Bronchial epithelial cell (primary cell): ENCODE measurements at regions not wholly inside any gene's neighbourhood (a gene's known extent, or its start where the extent isn't known, plus 50 kb on each side); places are given as distances from the start of the nearest gene placed in this dataset.
A peak's percentile ranks its signal among the peaks of the same experiment; 100 is the strongest.
"Not testable (repeated sequence)": the region's sequence is repeated elsewhere in the genome, so short reads cannot be mapped to it uniquely, and the experiment has no call there.

Experiments used
- DNase-seq: peaks from one replicate; pipeline ENCODE4 v3.0.0-alpha.2; 2010; ENCODE audit warnings: low read depth
- FAIRE-seq: peaks from 2 replicates; lab custom pipeline; 2011; peaks lifted over from hg19 to GRCh38; lab: Jason Lieb, UNC
- H3K27me3 ChIP-seq: 2 replicates; pipeline ENCODE4 v1.5.1; 2011; ENCODE audit warnings: low read length; ENCODE audit not compliant: control insufficient read depth, insufficient read depth
- H3K36me3 ChIP-seq: 2 replicates; pipeline ENCODE4 v1.5.1; 2011; ENCODE audit warnings: low read length; ENCODE audit not compliant: control insufficient read depth, insufficient read depth
- H3K4me3 ChIP-seq: 2 replicates; pipeline ENCODE4 v1.5.1; 2011; ENCODE audit warnings: mild to moderate bottlenecking, low read depth, low read length, control low read depth
- CTCF ChIP-seq: IDR thresholded peaks from 2 replicates; pipeline ENCODE4 v1.5.1; 2011; ENCODE audit warnings: mild to moderate bottlenecking, moderate library complexity, low read length, control low read depth, inconsistent platforms; ENCODE audit not compliant: insufficient read depth, severe bottlenecking

- TF ChIP-seq CTCF, result no peak
- no peak for FAIRE-seq
Measured at GRCh38 chr6:164982389-164982788, 327.0 kb downstream of the C6orf118 start.

GRCh38 chr6:164967102-164967501, 342.3 kb downstream of the C6orf118 start:
- FAIRE-seq, result no peak

More at GRCh38 chr6:164982389-164982788, 327.0 kb downstream of the C6orf118 start:
- Histone ChIP-seq H3K27me3 (no peaks in the 10 kb centered on the region), H3K36me3 (no peaks in the 10 kb centered on the region), H3K4me3 (no peak overlapping the region)
- DNase-seq, result peak; percentile 5

GRCh38 chr6:164962805-164963204, 346.6 kb downstream of the C6orf118 start:
- no peaks in the 10 kb centered on the region for H3K27me3 ChIP-seq
- FAIRE-seq (no peak), DNase-seq (no peak)
- no peak for TF ChIP-seq CTCF
- H3K4me3 ChIP-seq, result no peak overlapping the region
- no peaks in the 10 kb centered on the region for H3K36me3 ChIP-seq

More at GRCh38 chr6:164967102-164967501, 342.3 kb downstream of the C6orf118 start:
- no peak for DNase-seq
- Histone ChIP-seq H3K27me3 (no peaks in the 10 kb centered on the region), H3K4me3 (no peak overlapping the region), H3K36me3 (no peaks in the 10 kb centered on the region)
- no peak for TF ChIP-seq CTCF

- FAIRE-seq, result no peak
- DNase-seq, result no peak
- H3K4me3 ChIP-seq, result no peak overlapping the region
- TF ChIP-seq CTCF, result no peak
- H3K36me3 ChIP-seq, result no peaks in the 10 kb centered on the region
- H3K27me3 ChIP-seq, result no peaks in the 10 kb centered on the region
Measured at GRCh38 chr6:164947164-164947563, 362.2 kb downstream of the C6orf118 start.

GRCh38 chr6:164942271-164942670, 367.1 kb downstream of the C6orf118 start:
- Histone ChIP-seq H3K27me3 (no peaks in the 10 kb centered on the region), H3K36me3 (no peaks in the 10 kb centered on the region), H3K4me3 (no peak overlapping the region)
- DNase-seq, result no peak
- no peak for FAIRE-seq
- TF ChIP-seq CTCF, result no peak

- FAIRE-seq, H3K36me3 ChIP-seq, H3K4me3 ChIP-seq, DNase-seq, H3K27me3 ChIP-seq: not testable (repeated sequence)
Measured at GRCh38 chr6:164933238-164933794, 376.1 kb downstream of the C6orf118 start.
